ENCODE measurements at regions not wholly inside any gene's neighbourhood (a gene's known extent, or its start where the extent isn't known, plus 50 kb on each side); places are given as distances from the start of the nearest gene placed in this dataset.
"Not testable (repeated sequence)": the region's sequence is repeated elsewhere in the genome, so short reads cannot be mapped to it uniquely, and the experiment has no call there.

GRCh38 chr2:122031544-122032263 is 276.3 kb downstream of the TSN start:
- ChIA-PET POLR2A (no interaction called here), CTCF (no interaction called here)
- TF ChIP-seq CTBP1 (IDR thresholded peaks at IDR 0.05; ENCODE audit: borderline replicate concordance): no peak
- no peak for DNase-seq (ENCODE audit: extremely low spot score)

GRCh38 chr2:122032264-122032645 is 276.8 kb downstream of the TSN start:
- ChIA-PET CTCF (no interaction called here), POLR2A (no interaction called here)
- DNase-seq (ENCODE audit: extremely low spot score): no peak
- TF ChIP-seq SUZ12 (IDR thresholded peaks at IDR 0.05): no peak
- no peak for TF ChIP-seq SP1 (IDR thresholded peaks at IDR 0.05)
- TF ChIP-seq FOXA1 (IDR thresholded peaks at IDR 0.05): no peak
- no peak for TF ChIP-seq FOXM1 (IDR thresholded peaks at IDR 0.05; ENCODE audit: borderline replicate concordance)
- no peak for TF ChIP-seq ELF4 (IDR thresholded peaks at IDR 0.05)
- no peak for TF ChIP-seq NFRKB (IDR thresholded peaks at IDR 0.05)
- no peak for TF ChIP-seq CTBP1 (IDR thresholded peaks at IDR 0.05; ENCODE audit: borderline replicate concordance)

- DNase-seq (ENCODE audit: extremely low spot score): no peak
- CTCF ChIA-PET: no interaction called here
- POLR2A ChIA-PET: no interaction called here
- TF ChIP-seq FOXK2 (IDR thresholded peaks at IDR 0.05): no peak
- no peak for TF ChIP-seq PKNOX1 (IDR thresholded peaks at IDR 0.05)
- TF ChIP-seq LEF1 (IDR thresholded peaks at IDR 0.05; ENCODE audit: borderline replicate concordance): no peak
- TF ChIP-seq ARNT (IDR thresholded peaks at IDR 0.05): no peak
- TF ChIP-seq HDGF (IDR thresholded peaks at IDR 0.05; ENCODE audit: borderline replicate concordance): no peak
- TF ChIP-seq SP1 (IDR thresholded peaks at IDR 0.05): no peak
- TF ChIP-seq ZNF384 (IDR thresholded peaks at IDR 0.05): no peak
- TF ChIP-seq FOXM1 (IDR thresholded peaks at IDR 0.05; ENCODE audit: borderline replicate concordance): no peak
- no peak for TF ChIP-seq CTBP1 (IDR thresholded peaks at IDR 0.05; ENCODE audit: borderline replicate concordance)
- TF ChIP-seq SUZ12 (IDR thresholded peaks at IDR 0.05): no peak
- no peak for TF ChIP-seq NFRKB (IDR thresholded peaks at IDR 0.05)
- TF ChIP-seq FOXA1 (IDR thresholded peaks at IDR 0.05): no peak
- no peak for TF ChIP-seq ELF4 (IDR thresholded peaks at IDR 0.05)
- no peak for TF ChIP-seq TARDBP (IDR thresholded peaks at IDR 0.05)
- no peak for TF ChIP-seq L3MBTL2 (conservative IDR thresholded peaks at IDR 0.05)
- no peak for TF ChIP-seq BHLHE40 (IDR thresholded peaks at IDR 0.05; ENCODE audit: borderline replicate concordance)
These were observed 278.3 kb downstream of the TSN start for GRCh38 chr2:122033778-122034177.

GRCh38 chr2:122034344-122034743 is 278.9 kb downstream of the TSN start:
- DNase-seq (ENCODE audit: extremely low spot score): no peak
- ChIA-PET CTCF (no interaction called here), POLR2A (no interaction called here)
- TF ChIP-seq SUZ12 (IDR thresholded peaks at IDR 0.05) (no peak), FOXA1 (IDR thresholded peaks at IDR 0.05) (no peak), BHLHE40 (IDR thresholded peaks at IDR 0.05; ENCODE audit: borderline replicate concordance) (no peak), ARNT (IDR thresholded peaks at IDR 0.05) (no peak), FOXK2 (IDR thresholded peaks at IDR 0.05) (no peak), ZNF384 (IDR thresholded peaks at IDR 0.05) (no peak), NFRKB (IDR thresholded peaks at IDR 0.05) (no peak), SP1 (IDR thresholded peaks at IDR 0.05) (no peak), TARDBP (IDR thresholded peaks at IDR 0.05) (no peak), CTBP1 (IDR thresholded peaks at IDR 0.05; ENCODE audit: borderline replicate concordance) (no peak), ELF4 (IDR thresholded peaks at IDR 0.05) (no peak), LEF1 (IDR thresholded peaks at IDR 0.05; ENCODE audit: borderline replicate concordance) (no peak), FOXM1 (IDR thresholded peaks at IDR 0.05; ENCODE audit: borderline replicate concordance) (no peak), HDGF (IDR thresholded peaks at IDR 0.05; ENCODE audit: borderline replicate concordance) (no peak), L3MBTL2 (conservative IDR thresholded peaks at IDR 0.05) (no peak), PKNOX1 (IDR thresholded peaks at IDR 0.05) (no peak)

GRCh38 chr2:122034777-122035176 is 279.3 kb downstream of the TSN start:
- POLR2A ChIA-PET: no interaction called here
- no peak for DNase-seq (ENCODE audit: extremely low spot score)
- CTCF ChIA-PET: no interaction called here
- TF ChIP-seq ARNT (IDR thresholded peaks at IDR 0.05) (no peak), FOXA1 (IDR thresholded peaks at IDR 0.05) (no peak)

GRCh38 chr2:122038816-122039215 is 283.4 kb downstream of the TSN start:
- POLR2A ChIA-PET; DNase-seq (ENCODE audit: extremely low spot score); CTCF ChIA-PET: not testable (repeated sequence)

GRCh38 chr2:122041455-122041854 is 286.0 kb downstream of the TSN start:
- ChIA-PET POLR2A (no interaction called here), CTCF (no interaction called here)
- no peak for TF ChIP-seq L3MBTL2 (conservative IDR thresholded peaks at IDR 0.05)
- TF ChIP-seq ZNF384 (IDR thresholded peaks at IDR 0.05): no peak
- TF ChIP-seq CTBP1 (IDR thresholded peaks at IDR 0.05; ENCODE audit: borderline replicate concordance): no peak
- TF ChIP-seq ELF4 (IDR thresholded peaks at IDR 0.05): no peak
- TF ChIP-seq HDGF (IDR thresholded peaks at IDR 0.05; ENCODE audit: borderline replicate concordance): no peak
- no peak for TF ChIP-seq FOXK2 (IDR thresholded peaks at IDR 0.05)
- TF ChIP-seq NFRKB (IDR thresholded peaks at IDR 0.05): no peak
- TF ChIP-seq BHLHE40 (IDR thresholded peaks at IDR 0.05; ENCODE audit: borderline replicate concordance): no peak
- no peak for TF ChIP-seq LEF1 (IDR thresholded peaks at IDR 0.05; ENCODE audit: borderline replicate concordance)
- TF ChIP-seq FOXM1 (IDR thresholded peaks at IDR 0.05; ENCODE audit: borderline replicate concordance): no peak
- TF ChIP-seq FOXA1 (IDR thresholded peaks at IDR 0.05): no peak
- no peak for TF ChIP-seq ARNT (IDR thresholded peaks at IDR 0.05)
- TF ChIP-seq SUZ12 (IDR thresholded peaks at IDR 0.05): no peak
- TF ChIP-seq SP1 (IDR thresholded peaks at IDR 0.05): no peak
- TF ChIP-seq TARDBP (IDR thresholded peaks at IDR 0.05): no peak
- no peak for TF ChIP-seq PKNOX1 (IDR thresholded peaks at IDR 0.05)
- no peak for DNase-seq (ENCODE audit: extremely low spot score)

GRCh38 chr2:122051659-122052058 is 296.2 kb downstream of the TSN start:
- CTCF ChIA-PET, POLR2A ChIA-PET: not testable (repeated sequence)

More at GRCh38 chr2:122051659-122052058, 296.2 kb downstream of the TSN start:
- DNase-seq (ENCODE audit: extremely low spot score): not testable (repeated sequence)

All from HEK293T (cell line).